K562 (cell line): ENCODE measurements at regions not wholly inside any gene's neighbourhood (a gene's known extent, or its start where the extent isn't known, plus 50 kb on each side); places are given as distances from the start of the nearest gene placed in this dataset.

Source experiments
- ATAC-seq: fragments of 200-7000 bp; cut with Tn5 transposase; 3 replicates; pipeline ENCODE4 v1.9.1; 2020; ENCODE audit warnings: moderate library complexity
- BruUV-seq: library from RNA; stranded (reverse); fragments of 400-500 nt; replicated peaks from 2 replicates; lab custom pipeline; 2021; lab: Mats Ljungman, UMichigan
- CTCF ChIA-PET: fragments of 300-600 bp; formaldehyde crosslinking; extraction: SDS; loops from one replicate; lab custom pipeline; 2021; ENCODE audit warnings: low intra/inter-chr PET ratio; lab: Yijun Ruan, JAX
- POLR2A ChIA-PET: fragments of 300-600, 350-650 bp; sonication (Branson Sonifier 250); formaldehyde crosslinking; extraction: SDS; loops from one replicate; lab custom pipeline; 2021; ENCODE audit warnings: antibody characterized with exemption, inconsistent platforms; lab: Yijun Ruan, JAX
- DNase-seq, 4 experiments: peaks; one replicate each; pipeline versions ENCODE4 v3.0.0 to v3.0.0-alpha.2; 2011 to 2018; ENCODE audit warnings: low spot score in 3 of 4, mixed read lengths in 3 of 4; ENCODE audit errors: extremely low read depth in 1 of 4
- FAIRE-seq: peaks from 2 replicates; lab custom pipeline; 2011; peaks lifted over from hg19 to GRCh38; lab: Jason Lieb, UNC
- H2AFZ ChIP-seq: 2 replicates; pipeline ENCODE4 v1.6.0; 2011; ENCODE audit warnings: low read depth, low read length, control low read depth, inconsistent platforms
- H3K27ac ChIP-seq: fragments of 200-600 bp; 3 replicates; pipeline ENCODE4 v1.8.0; 2011; ENCODE audit warnings: low read depth, mild to moderate bottlenecking, control low read depth, inconsistent platforms, low read length, moderate library complexity, mixed read lengths; ENCODE audit errors: extremely low read depth
- H3K27me3 ChIP-seq, 2 experiments: fragments of 300-600 bp in 1 of 2; 2 replicates in 1 of 2; 3 replicates in 1 of 2; pipeline versions ENCODE4 v1.6.0 to v1.8.0; 2011; ENCODE audit warnings: inconsistent platforms in 2 of 2, low read length in 2 of 2, mild to moderate bottlenecking in 1 of 2, mixed read lengths in 1 of 2, moderate library complexity in 1 of 2; ENCODE audit not compliant: control insufficient read depth in 2 of 2, insufficient read depth in 2 of 2
- H3K36me3 ChIP-seq: fragments of 300-600 bp; 3 replicates; pipeline ENCODE4 v1.8.0; 2011; ENCODE audit warnings: mild to moderate bottlenecking, low read length, inconsistent platforms; ENCODE audit not compliant: control insufficient read depth, insufficient read depth
- H3K4me1 ChIP-seq, 2 experiments: fragments of 200-600 bp in 1 of 2; replicated peaks in 1 of 2; 2 replicates in 1 of 2; 3 replicates in 1 of 2; pipeline versions ENCODE4 v1.5.1 to v1.8.0; 2011; ENCODE audit warnings: inconsistent platforms in 2 of 2, low read length in 2 of 2, mild to moderate bottlenecking in 1 of 2, mixed read lengths in 1 of 2, moderate library complexity in 1 of 2; ENCODE audit not compliant: control insufficient read depth in 2 of 2, insufficient read depth in 2 of 2
- H3K4me2 ChIP-seq: 2 replicates; pipeline ENCODE4 v1.6.1; 2011; ENCODE audit warnings: low read length, control low read depth, inconsistent platforms, mixed read lengths; ENCODE audit not compliant: insufficient read depth
- H3K4me3 ChIP-seq: fragments of 200-600 bp; sonication (generic), shearing (Covaris generic); 2 replicates; pipeline ENCODE4 v1.5.1; 2016; ENCODE audit warnings: control low read depth, inconsistent platforms
- H3K79me2 ChIP-seq: fragments of 200-600 bp; 3 replicates; pipeline ENCODE4 v1.8.0; 2011; ENCODE audit warnings: low read length, inconsistent platforms; ENCODE audit not compliant: control insufficient read depth, insufficient read depth
- H3K9ac ChIP-seq, 2 experiments: 2 replicates each; pipeline versions ENCODE4 v1.6.0 to v1.6.1; 2011; ENCODE audit warnings: low read depth in 2 of 2, low read length in 2 of 2, control low read depth in 1 of 2, inconsistent platforms in 1 of 2, mild to moderate bottlenecking in 1 of 2, mixed read lengths in 1 of 2; ENCODE audit not compliant: insufficient read depth in 1 of 2
- H3K9me1 ChIP-seq: one replicate; pipeline ENCODE4 v1.6.0; 2011; ENCODE audit warnings: inconsistent platforms, mild to moderate bottlenecking, low read length, moderate library complexity; ENCODE audit not compliant: control insufficient read depth, insufficient read depth
- H3K9me3 ChIP-seq: replicated peaks from 2 replicates; pipeline ENCODE4 v1.5.1; 2011; ENCODE audit warnings: low read depth, low read length, inconsistent platforms; ENCODE audit not compliant: control insufficient read depth, insufficient read depth
- H4K20me1 ChIP-seq: replicated peaks from 2 replicates; pipeline ENCODE4 v1.6.1; 2011; ENCODE audit warnings: low read length, inconsistent platforms, mixed read lengths; ENCODE audit not compliant: control insufficient read depth, insufficient read depth
- CBFB ChIP-seq: sonication (generic); formaldehyde crosslinking; IDR thresholded peaks from 2 replicates; pipeline ENCODE4 v1.4.0; 2020; ENCODE audit warnings: mild to moderate bottlenecking, missing genetic modification reagents
- CHD2 ChIP-seq: IDR thresholded peaks from 2 replicates; pipeline ENCODE4 v1.6.1; 2011; ENCODE audit warnings: low read depth, low read length
- ELF4 ChIP-seq: fragments of 450-650 bp; formaldehyde crosslinking; IDR thresholded peaks from 2 replicates; pipeline ENCODE4 v1.4.0; 2022; ENCODE audit warnings: missing genetic modification characterization
- FOXA1 ChIP-seq: fragments of 450-650 bp; IDR thresholded peaks from 2 replicates; pipeline ENCODE4 v1.6.1; 2016; ENCODE audit warnings: mild to moderate bottlenecking, borderline replicate concordance
- FUS ChIP-seq: fragments of 200-400 bp; formaldehyde crosslinking; optimal IDR thresholded peaks from 2 replicates; pipeline ENCODE3; 2017; ENCODE audit warnings: low read depth, low read length
- HBP1 ChIP-seq: fragments of 450-650 bp; formaldehyde crosslinking; IDR thresholded peaks from 2 replicates; pipeline ENCODE4 v1.4.0; 2022; ENCODE audit warnings: missing genetic modification characterization
- HNRNPUL1 ChIP-seq: fragments of 200-400 bp; formaldehyde crosslinking; IDR thresholded peaks from 2 replicates; pipeline ENCODE4 v1.6.1; 2017; ENCODE audit warnings: low read length
- ILF3 ChIP-seq: fragments of 450-650 bp; IDR thresholded peaks from 2 replicates; pipeline ENCODE4 v1.6.1; 2018; ENCODE audit warnings: antibody characterized with exemption, mild to moderate bottlenecking, moderate library complexity, borderline replicate concordance
- TBP ChIP-seq: optimal IDR thresholded peaks from 2 replicates; pipeline ENCODE3; 2011; ENCODE audit warnings: low read depth, low read length, improper control_type of control experiment
- THRB ChIP-seq: fragments of 450-650 bp; formaldehyde crosslinking; conservative IDR thresholded peaks from 2 replicates; pipeline ENCODE4 v1.4.0; 2022; ENCODE audit warnings: mild to moderate bottlenecking, missing genetic modification characterization
- ZNF431 ChIP-seq: sonication (generic); formaldehyde crosslinking; IDR thresholded peaks from 2 replicates; pipeline ENCODE4 v1.8.0; 2022; ENCODE audit warnings: mild to moderate bottlenecking, missing genetic modification reagents
- ZZZ3 ChIP-seq: fragments of 450-650 bp; IDR thresholded peaks from 2 replicates; pipeline ENCODE4 v1.6.1; 2016; ENCODE audit warnings: antibody characterized with exemption, mild to moderate bottlenecking, moderate library complexity
- WGBS: fragments of 100-300 bp; shearing (Covaris generic); methylation state at CpG from one replicate; pipeline ENCODE4 v1.1.6; 2016; ENCODE audit warnings: low coverage, mixed read lengths; ENCODE audit not compliant: insufficient coverage; ENCODE audit errors: missing lambda C conversion rate; 5-methylcytosine and 5-hydroxymethylcytosine counted together
- in situ Hi-C: fragments of 300-500 bp; cut with MboI; formaldehyde crosslinking; loops from 4 replicates; pipeline ENCODE4 v1.15.0; 2018; ENCODE audit warnings: inconsistent platforms, mixed read lengths
- intact Hi-C: fragments of 100-400 bp; cut with micrococcal nuclease; formaldehyde crosslinking; loops from 2 replicates; pipeline ENCODE4 v1.14.2; 2022

DNA sequence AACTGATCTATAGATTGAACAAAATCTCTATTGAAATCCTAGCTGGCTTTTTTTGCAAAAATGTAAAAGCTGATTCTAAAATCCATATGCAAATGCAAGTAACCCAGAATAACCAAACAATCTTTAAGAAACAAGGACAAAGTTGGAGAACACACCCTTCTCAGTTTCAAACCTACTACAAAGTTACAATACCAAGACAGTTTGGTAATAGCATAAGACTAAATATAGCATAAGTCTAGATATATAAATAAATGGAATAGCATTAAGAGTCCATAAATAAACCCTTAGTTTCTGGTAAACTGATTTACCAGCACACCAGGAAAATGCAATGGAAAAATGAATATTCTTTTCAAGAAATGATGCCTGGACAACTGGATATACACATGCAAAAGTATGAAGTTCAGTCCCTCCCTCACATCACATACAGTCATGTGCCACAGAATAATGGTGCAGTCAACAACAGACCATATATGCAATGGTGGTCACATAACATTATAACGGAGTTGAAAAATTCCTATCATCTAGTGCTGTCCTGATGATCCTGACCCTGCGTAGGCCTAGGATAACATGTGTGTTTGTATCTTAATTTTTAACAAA, 94.5 kb upstream of the GRIN2B start:
- H3K9me1 ChIP-seq: no peaks in the 10 kb centered on the region
- TF ChIP-seq THRB (CRISPR knock-in tag): no peak
- TF ChIP-seq CHD2: no peak
- TF ChIP-seq ILF3: no peak
- TF ChIP-seq ELF4 (CRISPR knock-in tag): no peak
- no peak for TF ChIP-seq FUS
- TF ChIP-seq HNRNPUL1: no peak
- TF ChIP-seq HBP1 (CRISPR knock-in tag): no peak
- TF ChIP-seq TBP: no peak
- no peak for TF ChIP-seq CBFB (CRISPR knock-in tag)
- TF ChIP-seq FOXA1: no peak
- TF ChIP-seq ZNF431 (CRISPR knock-in tag): no peak
- TF ChIP-seq ZZZ3: no peak
- no peaks in the 10 kb centered on the region for H4K20me1 ChIP-seq
- WGBS: 0% methylated on average over 2 of the region's 2 CpGs
- in situ Hi-C loops: no loop called here
- H3K4me2 ChIP-seq: no peak overlapping the region
- H3K9ac ChIP-seq: no peak overlapping the region
- BruUV-seq: no TSS peak
- H3K36me3 ChIP-seq: no peaks in the 10 kb centered on the region
- DNase-seq (no peak), ATAC-seq (no peak), FAIRE-seq (no peak)
- H3K79me2 ChIP-seq: no peaks in the 10 kb centered on the region
- ChIA-PET CTCF (no interaction called here), POLR2A (no interaction called here)
- H3K9me3 ChIP-seq: no peaks in the 10 kb centered on the region
- intact Hi-C loops: no loop called here
- H3K4me3 ChIP-seq: no peak overlapping the region
- H3K27ac ChIP-seq: no peak overlapping the region
- no peaks in the 10 kb centered on the region for H3K27me3 ChIP-seq
- H2AFZ ChIP-seq: no peak overlapping the region
- H3K4me1 ChIP-seq: no peaks in the 10 kb centered on the region
